Prostate gland (tissue), 2 donors: ENCODE measurements at regions not wholly inside any gene's neighbourhood (a gene's known extent, or its start where the extent isn't known, plus 50 kb on each side); places are given as distances from the start of the nearest gene placed in this dataset.

Experiments used
- POLR2A ChIP-seq: fragments of 450-650 bp; IDR thresholded peaks from one replicate; pipeline ENCODE4 v1.6.1; 2016; ENCODE audit warnings: antibody characterized with exemption, mild to moderate bottlenecking
- POLR2AphosphoS5 ChIP-seq: sonication (generic); formaldehyde crosslinking; IDR thresholded peaks from one replicate; pipeline ENCODE4 v1.6.1; 2017; ENCODE audit warnings: antibody characterized with exemption
- TF ChIP-seq, protein P1 (sequence below), 4 experiments: fragments of 200-600 bp in 2 of 4; fragments of 450-650 bp in 2 of 4; sonication (generic) in 2 of 4; IDR thresholded peaks; 1 replicate in 3 of 4; 2 replicates in 1 of 4; pipeline ENCODE4 v1.5.1; 2016 to 2019; ENCODE audit warnings: antibody characterized with exemption in 4 of 4, mild to moderate bottlenecking in 2 of 4, moderate library complexity in 2 of 4

- TF ChIP-seq, protein P1, sequence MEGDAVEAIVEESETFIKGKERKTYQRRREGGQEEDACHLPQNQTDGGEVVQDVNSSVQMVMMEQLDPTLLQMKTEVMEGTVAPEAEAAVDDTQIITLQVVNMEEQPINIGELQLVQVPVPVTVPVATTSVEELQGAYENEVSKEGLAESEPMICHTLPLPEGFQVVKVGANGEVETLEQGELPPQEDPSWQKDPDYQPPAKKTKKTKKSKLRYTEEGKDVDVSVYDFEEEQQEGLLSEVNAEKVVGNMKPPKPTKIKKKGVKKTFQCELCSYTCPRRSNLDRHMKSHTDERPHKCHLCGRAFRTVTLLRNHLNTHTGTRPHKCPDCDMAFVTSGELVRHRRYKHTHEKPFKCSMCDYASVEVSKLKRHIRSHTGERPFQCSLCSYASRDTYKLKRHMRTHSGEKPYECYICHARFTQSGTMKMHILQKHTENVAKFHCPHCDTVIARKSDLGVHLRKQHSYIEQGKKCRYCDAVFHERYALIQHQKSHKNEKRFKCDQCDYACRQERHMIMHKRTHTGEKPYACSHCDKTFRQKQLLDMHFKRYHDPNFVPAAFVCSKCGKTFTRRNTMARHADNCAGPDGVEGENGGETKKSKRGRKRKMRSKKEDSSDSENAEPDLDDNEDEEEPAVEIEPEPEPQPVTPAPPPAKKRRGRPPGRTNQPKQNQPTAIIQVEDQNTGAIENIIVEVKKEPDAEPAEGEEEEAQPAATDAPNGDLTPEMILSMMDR (IDR thresholded peaks at IDR 0.05): no peak
- no peak for TF ChIP-seq POLR2A
- no peak for TF ChIP-seq POLR2AphosphoS5
Measured at GRCh38 chr4:151473521-151474097, 64.6 kb downstream of the FHIP1A start.
